ENCODE measurements at regions not wholly inside any gene's neighbourhood (a gene's known extent, or its start where the extent isn't known, plus 50 kb on each side); places are given as distances from the start of the nearest gene placed in this dataset.

DNA sequence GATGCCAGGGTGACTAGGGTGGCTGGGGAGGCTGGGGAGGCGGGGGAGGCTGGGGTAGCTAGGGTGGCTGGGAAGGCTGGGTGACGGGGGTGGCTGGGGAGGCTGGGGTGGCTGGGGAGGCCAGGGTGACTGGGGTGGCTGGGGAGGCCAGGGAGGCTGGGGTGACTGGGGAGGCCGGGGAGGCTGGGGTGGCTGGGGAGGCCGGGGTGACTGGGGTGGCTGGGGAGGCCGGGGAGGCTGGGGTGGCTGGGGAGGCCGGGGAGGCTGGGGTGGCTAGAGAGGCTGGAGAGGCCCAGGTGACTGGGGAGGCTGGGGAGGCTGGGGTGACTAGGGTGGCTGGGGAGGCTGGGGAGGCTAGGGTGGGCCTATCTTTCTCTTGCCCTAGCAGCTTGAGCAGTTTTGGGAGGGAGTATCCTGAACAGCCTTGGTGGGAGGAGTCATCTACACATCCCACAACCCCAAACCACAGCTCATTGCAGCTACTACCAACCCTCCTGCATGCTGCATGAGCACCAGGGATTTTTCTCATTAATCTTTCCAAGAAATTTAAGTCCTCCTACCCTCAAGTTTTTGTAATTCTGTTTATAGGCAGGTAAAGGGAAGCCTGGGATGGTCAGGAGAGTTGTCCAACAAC is 203.2 kb upstream of the IRX1 start (continued):
- TF ChIP-seq, protein P1, sequence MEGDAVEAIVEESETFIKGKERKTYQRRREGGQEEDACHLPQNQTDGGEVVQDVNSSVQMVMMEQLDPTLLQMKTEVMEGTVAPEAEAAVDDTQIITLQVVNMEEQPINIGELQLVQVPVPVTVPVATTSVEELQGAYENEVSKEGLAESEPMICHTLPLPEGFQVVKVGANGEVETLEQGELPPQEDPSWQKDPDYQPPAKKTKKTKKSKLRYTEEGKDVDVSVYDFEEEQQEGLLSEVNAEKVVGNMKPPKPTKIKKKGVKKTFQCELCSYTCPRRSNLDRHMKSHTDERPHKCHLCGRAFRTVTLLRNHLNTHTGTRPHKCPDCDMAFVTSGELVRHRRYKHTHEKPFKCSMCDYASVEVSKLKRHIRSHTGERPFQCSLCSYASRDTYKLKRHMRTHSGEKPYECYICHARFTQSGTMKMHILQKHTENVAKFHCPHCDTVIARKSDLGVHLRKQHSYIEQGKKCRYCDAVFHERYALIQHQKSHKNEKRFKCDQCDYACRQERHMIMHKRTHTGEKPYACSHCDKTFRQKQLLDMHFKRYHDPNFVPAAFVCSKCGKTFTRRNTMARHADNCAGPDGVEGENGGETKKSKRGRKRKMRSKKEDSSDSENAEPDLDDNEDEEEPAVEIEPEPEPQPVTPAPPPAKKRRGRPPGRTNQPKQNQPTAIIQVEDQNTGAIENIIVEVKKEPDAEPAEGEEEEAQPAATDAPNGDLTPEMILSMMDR (IDR thresholded peaks at IDR 0.05; ENCODE audit: control extremely low read depth in 1 of 3, insufficient read depth in 1 of 3, low read depth in 1 of 3, low read length in 3 of 3) = no peak
- no peak for TF ChIP-seq GABPA (IDR thresholded peaks at IDR 0.05; ENCODE audit: borderline replicate concordance, insufficient read depth, low read length)
